ENCODE measurements at regions not wholly inside any gene's neighbourhood (a gene's known extent, or its start where the extent isn't known, plus 50 kb on each side); places are given as distances from the start of the nearest gene placed in this dataset.
"Not testable (repeated sequence)": the region's sequence is repeated elsewhere in the genome, so short reads cannot be mapped to it uniquely, and the experiment has no call there.

DNA sequence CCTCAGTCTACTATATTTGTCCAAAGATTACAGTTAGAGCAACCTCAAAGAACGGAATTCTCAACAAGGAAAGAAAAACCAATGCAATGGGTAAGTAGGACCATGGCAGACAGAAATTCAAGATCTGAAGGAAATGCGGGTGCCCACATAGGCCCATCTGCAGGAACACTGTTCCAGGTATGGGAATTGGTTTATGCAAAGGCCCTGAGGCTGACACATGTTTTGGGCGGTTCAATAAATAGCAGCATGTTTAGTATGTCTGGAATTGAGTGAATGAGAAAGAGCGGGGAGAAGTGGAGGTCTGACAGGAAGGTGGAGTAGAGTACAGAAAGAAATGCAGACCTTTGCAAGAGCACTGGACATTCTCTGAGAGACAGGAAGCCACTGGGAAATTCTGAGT, 164.7 kb upstream of the KLF12 start:
- DNase-seq (ENCODE audit: low spot score), result no peak

- peak; percentile 94 for DNase-seq (ENCODE audit: low spot score)
Observed at GRCh38 chr13:74289861-74290773, 155.9 kb upstream of the KLF12 start.

DNA sequence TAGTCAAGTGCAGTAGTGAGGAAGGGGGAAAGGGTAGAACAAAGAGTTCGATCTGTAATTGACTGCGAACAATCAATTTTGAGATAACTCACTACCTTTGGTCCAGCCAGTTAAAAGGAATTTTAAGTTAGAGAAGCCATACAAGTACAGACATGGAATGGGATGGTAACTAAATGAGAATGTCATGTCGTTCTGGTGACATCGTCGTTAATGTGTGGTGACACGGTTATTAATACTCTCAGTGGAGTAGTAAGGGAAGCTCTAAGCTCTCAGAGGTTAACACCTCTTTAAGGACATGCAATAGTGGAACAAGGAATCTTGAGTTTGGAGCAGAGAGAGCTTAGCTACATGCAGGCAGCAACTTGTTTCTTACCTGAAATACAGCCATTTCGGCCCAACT, 154.9 kb upstream of the KLF12 start:
- no peak for DNase-seq (ENCODE audit: low spot score)

GRCh38 chr13:74288361-74288911, 154.2 kb upstream of the KLF12 start:
- DNase-seq (ENCODE audit: low spot score), result peak; percentile 61

GRCh38 chr13:74287724-74288169, 153.5 kb upstream of the KLF12 start:
- peak; percentile 91 for DNase-seq (ENCODE audit: low spot score)

GRCh38 chr13:74280795-74281490, 146.7 kb upstream of the KLF12 start:
- no peak for DNase-seq (ENCODE audit: low spot score)

- no peak for DNase-seq (ENCODE audit: low spot score)
Observed at GRCh38 chr13:74280093-74280794, 146.0 kb upstream of the KLF12 start.

- DNase-seq (ENCODE audit: low spot score), result no peak
Observed at GRCh38 chr13:74278901-74279300, 144.7 kb upstream of the KLF12 start.

DNA sequence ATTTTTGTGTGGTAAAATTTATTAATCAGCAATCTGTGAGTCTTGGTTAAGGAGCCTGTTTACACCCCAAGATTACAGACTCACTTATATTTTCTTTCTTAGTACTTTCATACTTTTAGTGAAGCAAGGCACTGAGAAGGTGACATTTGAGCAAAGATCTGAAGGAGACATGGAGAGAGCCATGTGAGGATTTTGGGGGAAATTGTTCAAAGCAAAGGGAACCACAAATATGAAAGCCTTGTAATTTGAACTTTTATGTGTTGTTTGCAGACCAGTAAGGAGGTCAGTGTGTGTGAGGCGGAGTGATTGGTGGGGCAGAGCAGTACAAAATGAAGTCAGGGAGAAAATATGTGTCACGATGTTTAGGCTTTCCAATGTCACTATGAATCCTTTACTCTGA, 140.7 kb upstream of the KLF12 start:
- no peak for DNase-seq (ENCODE audit: low spot score)

- DNase-seq (ENCODE audit: low spot score), result no peak
Observed at GRCh38 chr13:74273581-74273980, 139.4 kb upstream of the KLF12 start.

DNA sequence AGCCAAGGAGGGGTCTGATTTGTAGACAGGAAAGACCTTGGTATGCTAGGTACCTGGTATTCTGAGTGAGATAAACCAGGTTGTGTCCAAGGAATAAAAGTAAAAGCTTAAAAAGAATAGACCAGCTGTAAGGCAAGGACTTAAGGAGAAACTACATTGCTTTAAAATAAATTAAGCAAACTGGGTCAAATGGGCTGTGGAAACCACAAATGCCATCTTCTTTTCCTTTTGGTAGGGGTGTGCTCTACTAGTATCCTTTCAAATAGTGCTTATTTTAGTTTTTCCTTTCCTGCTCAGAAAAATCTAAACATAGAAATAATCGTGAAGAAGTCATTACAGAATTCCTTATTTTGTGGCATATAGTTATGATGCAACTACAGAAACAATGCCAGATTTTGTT, 138.6 kb upstream of the KLF12 start:
- DNase-seq (ENCODE audit: low spot score), result no peak

DNA sequence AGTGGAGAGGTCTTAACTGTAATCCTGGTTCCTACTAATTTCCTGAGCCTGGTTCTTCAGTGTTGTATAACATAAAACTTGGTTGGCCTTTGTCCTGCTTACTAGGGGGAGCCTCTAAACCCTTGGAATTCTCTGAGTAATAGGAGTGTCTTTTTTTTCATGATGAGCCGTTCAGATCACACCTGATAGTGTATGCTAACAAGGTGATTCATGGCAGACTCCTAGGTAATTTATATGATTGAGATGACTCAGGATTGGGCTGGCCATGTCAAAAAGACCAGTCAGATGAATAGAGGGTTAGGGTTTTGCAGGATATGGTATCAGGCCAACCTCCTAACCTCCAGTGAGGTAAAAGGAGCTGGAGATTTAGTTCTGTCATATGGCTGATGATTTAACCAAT, 135.8 kb upstream of the KLF12 start:
- no peak for DNase-seq (ENCODE audit: low spot score)

DNA sequence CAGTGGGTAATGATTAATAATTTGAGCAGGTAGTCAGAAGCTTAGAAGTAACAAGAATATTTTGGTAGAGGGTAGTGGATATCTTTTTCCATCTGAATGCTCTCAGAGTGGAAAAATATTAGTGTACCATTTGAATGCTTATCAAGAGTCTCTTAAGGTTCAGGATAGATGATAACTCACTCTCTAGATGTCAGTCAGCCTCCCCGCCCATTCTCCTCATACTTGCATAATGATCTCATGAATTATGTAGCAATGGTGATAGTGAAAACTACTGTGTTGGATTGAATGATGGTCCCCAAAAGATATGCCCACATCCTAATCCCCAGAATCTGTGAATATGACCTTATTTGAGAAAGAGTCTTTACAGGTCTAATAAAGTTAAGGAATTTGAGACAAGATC, 132.7 kb upstream of the KLF12 start:
- no peak for DNase-seq (ENCODE audit: low spot score)

- no peak for DNase-seq (ENCODE audit: low spot score)
Observed at GRCh38 chr13:74266309-74266708, 132.1 kb upstream of the KLF12 start.

GRCh38 chr13:74264333-74264732, 130.1 kb upstream of the KLF12 start:
- DNase-seq (ENCODE audit: low spot score), result no peak

DNA sequence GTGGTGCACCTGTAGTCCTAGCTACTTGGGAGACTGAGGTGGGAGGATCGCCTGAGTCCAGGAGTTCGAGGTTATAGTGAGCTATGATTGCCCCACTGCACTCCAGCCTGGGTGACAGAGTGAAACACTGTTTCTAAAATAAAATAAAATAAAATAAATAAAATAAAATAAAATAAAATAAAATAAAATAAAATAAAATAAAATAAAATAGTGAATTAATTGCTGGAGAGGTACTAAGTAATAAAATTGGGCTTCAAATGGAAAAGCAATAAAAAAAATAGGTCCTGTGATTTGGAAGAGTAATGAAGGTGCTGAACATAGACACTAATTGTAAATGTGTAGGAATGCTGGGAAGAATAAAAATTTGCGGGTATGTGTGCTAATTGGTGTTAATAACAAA, 126.2 kb upstream of the KLF12 start:
- not testable (repeated sequence) for DNase-seq (ENCODE audit: low spot score)

DNA sequence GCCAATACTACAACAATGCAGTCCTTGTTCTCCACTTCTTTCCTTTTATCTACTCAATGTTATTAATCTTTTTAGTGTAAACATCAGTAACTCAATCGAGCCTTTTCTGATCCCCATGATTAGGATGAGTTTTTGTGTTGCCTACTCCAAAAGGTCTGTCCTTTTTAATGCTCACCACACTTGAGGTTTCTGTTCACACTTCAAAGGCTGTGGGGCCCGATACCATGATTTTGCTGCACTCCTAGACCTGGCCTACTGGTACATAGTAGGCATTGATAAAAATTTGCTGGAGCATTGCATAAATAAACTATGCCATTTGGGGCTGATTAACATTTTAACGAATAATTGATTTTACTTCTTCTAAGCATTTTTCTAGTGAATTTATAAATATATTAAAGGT, 125.4 kb upstream of the KLF12 start:
- no peak for DNase-seq (ENCODE audit: low spot score)

DNA sequence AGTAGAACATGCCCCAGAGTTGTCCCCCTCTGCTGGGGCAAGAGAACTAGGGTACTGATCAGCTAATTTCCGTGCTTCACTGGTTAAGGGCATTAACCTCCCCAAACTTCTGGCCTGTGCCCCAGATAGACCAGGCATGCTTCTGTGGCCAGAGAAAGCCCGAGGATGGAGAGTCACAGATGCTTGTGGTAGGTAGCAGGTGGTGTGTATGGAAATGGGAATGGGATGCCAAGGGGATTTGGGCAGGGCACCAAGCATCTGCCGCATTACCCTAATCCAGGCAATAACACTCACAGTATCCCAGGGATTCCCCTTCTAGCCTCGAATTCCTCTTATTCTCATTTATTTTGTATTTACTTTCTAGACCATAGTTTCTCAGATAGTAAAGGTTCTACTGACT, 124.8 kb upstream of the KLF12 start:
- no peak for DNase-seq (ENCODE audit: low spot score)

- no peak for DNase-seq (ENCODE audit: low spot score)
Observed at GRCh38 chr13:74256969-74257368, 122.8 kb upstream of the KLF12 start.

DNA sequence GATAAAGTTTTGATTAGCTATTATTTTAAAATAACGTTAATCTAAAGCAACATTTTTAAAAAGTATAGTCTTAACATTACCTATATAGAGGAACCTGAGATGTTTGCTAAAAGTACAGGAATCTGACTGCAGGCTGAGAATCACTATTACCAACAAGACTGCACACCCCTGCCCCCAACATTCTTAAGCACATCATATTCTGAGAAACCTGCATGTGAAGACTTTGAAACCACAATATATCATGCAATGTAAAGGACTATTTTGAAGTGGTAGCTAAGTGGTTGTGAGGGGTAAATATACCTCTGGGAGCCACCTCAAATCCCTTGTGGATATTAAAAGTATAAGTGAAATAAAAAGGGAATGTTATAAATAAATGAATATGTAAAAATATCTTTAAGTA, 119.0 kb upstream of the KLF12 start:
- no peak for DNase-seq (ENCODE audit: low spot score)

GRCh38 chr13:74251778-74252519, 117.7 kb upstream of the KLF12 start:
- DNase-seq (ENCODE audit: low spot score), result peak; percentile 17
